H1 (cell line): ENCODE measurements at regions not wholly inside any gene's neighbourhood (a gene's known extent, or its start where the extent isn't known, plus 50 kb on each side); places are given as distances from the start of the nearest gene placed in this dataset.

ENCODE experiments used
- CBX8 ChIP-seq: fragments of 300-800, 300-1000 bp; sonication (generic); IDR thresholded peaks from 2 replicates; pipeline ENCODE4 v1.7.1; 2016; ENCODE audit warnings: low read depth, low read length, borderline replicate concordance
- CEBPB ChIP-seq: IDR thresholded peaks from 2 replicates; pipeline ENCODE4 v1.6.1; 2012; ENCODE audit warnings: low read depth, low read length
- RAD21 ChIP-seq, 2 experiments: IDR thresholded peaks in 1 of 2; conservative IDR thresholded peaks in 1 of 2; 2 replicates each; pipeline ENCODE4 v1.6.1; 2011; ENCODE audit warnings: low read depth in 2 of 2, low read length in 2 of 2, improper control_type of control experiment in 1 of 2, inconsistent platforms in 1 of 2, mild to moderate bottlenecking in 1 of 2, moderate library complexity in 1 of 2
- TF ChIP-seq, protein P1 (sequence below): IDR thresholded peaks from 2 replicates; pipeline ENCODE4 v1.6.1; 2012; ENCODE audit warnings: low read length, inconsistent platforms

DNA sequence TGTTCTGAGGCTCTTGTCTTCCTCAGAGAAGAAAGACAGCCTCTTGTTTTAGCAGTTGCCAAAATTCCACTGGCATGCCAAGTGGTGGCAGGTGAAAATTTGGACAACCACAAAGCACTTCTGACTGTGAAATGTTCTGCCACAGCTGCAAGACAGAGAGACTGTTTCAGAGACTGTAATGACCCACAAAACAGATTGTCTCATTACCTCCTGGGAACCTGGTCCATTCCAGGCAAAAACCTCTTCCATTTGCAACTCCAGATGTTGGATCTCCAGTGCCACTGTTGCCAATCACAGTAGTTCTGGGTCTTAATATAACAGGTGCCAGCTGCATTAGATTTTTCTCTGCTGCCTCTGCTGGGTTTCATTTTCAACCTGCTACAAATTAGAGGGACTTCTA, 911.5 kb downstream of the UQCRFS1 start (continued):
- TF ChIP-seq, protein P1, sequence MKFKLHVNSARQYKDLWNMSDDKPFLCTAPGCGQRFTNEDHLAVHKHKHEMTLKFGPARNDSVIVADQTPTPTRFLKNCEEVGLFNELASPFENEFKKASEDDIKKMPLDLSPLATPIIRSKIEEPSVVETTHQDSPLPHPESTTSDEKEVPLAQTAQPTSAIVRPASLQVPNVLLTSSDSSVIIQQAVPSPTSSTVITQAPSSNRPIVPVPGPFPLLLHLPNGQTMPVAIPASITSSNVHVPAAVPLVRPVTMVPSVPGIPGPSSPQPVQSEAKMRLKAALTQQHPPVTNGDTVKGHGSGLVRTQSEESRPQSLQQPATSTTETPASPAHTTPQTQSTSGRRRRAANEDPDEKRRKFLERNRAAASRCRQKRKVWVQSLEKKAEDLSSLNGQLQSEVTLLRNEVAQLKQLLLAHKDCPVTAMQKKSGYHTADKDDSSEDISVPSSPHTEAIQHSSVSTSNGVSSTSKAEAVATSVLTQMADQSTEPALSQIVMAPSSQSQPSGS = no peak
- TF ChIP-seq CBX8 (no peak), RAD21 (IDR thresholded peaks at IDR 0.05 in 1 of 2, conservative IDR thresholded peaks at IDR 0.05 in 1 of 2; ENCODE audit: low read depth in 2 of 2, low read length in 2 of 2) (no peak), CEBPB (no peak)
